GM06990 (cell line): ENCODE measurements at regions not wholly inside any gene's neighbourhood (a gene's known extent, or its start where the extent isn't known, plus 50 kb on each side); places are given as distances from the start of the nearest gene placed in this dataset.
A peak's percentile ranks its signal among the peaks of the same experiment; 100 is the strongest.

Experiments
- DNase-seq: peaks from one replicate; pipeline ENCODE4 v3.0.0-alpha.2; 2011; ENCODE audit not compliant: insufficient read length; ENCODE audit errors: extremely low read depth
- H3K27me3 ChIP-seq: replicated peaks from 2 replicates; pipeline ENCODE4 v1.6.0; 2011; ENCODE audit warnings: low read length; ENCODE audit not compliant: control insufficient read depth, insufficient read depth
- H3K36me3 ChIP-seq: 2 replicates; pipeline ENCODE4 v1.5.1; 2011; ENCODE audit warnings: low read length; ENCODE audit not compliant: control insufficient read depth, insufficient read depth
- H3K4me3 ChIP-seq: replicated peaks from 2 replicates; pipeline ENCODE4 v1.5.1; 2011; ENCODE audit warnings: low read depth, mild to moderate bottlenecking, control low read depth, low read length
- TF ChIP-seq, protein P1 (sequence below): IDR thresholded peaks from 2 replicates; pipeline ENCODE4 v1.5.1; 2011; ENCODE audit warnings: low read length, control low read depth, mild to moderate bottlenecking, inconsistent platforms; ENCODE audit not compliant: insufficient read depth, poor library complexity, severe bottlenecking

DNA sequence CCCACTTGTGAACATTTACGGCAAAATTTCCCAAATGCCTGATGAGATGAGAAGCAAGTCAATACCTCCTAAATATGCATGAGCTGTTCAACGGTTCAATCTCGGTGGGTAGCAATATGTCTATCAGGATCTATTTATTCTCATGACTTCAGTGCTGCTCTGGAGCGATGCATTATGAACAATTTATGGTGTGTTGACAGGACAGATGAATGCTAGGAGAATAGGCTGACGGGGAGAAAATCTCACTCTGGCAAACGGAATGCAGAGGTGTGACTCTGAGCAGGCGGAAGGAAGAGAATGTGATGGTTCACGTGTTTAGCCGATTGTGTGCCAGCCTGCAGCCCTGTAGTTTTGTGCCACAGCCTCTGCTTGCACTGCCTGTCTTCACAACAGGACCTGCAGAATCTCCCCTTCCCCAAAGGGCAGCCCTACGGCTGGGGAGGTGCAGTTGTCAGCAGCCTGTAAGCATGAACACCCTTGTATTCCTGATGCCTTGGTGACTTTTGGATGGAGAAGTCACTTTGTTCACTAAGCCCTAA lies 345.2 kb downstream of the PHKB start:
- H3K36me3 ChIP-seq: no peaks in the 10 kb centered on the region
- H3K27me3 ChIP-seq: no peaks in the 10 kb centered on the region
- DNase-seq: no peak
- TF ChIP-seq, protein P1, sequence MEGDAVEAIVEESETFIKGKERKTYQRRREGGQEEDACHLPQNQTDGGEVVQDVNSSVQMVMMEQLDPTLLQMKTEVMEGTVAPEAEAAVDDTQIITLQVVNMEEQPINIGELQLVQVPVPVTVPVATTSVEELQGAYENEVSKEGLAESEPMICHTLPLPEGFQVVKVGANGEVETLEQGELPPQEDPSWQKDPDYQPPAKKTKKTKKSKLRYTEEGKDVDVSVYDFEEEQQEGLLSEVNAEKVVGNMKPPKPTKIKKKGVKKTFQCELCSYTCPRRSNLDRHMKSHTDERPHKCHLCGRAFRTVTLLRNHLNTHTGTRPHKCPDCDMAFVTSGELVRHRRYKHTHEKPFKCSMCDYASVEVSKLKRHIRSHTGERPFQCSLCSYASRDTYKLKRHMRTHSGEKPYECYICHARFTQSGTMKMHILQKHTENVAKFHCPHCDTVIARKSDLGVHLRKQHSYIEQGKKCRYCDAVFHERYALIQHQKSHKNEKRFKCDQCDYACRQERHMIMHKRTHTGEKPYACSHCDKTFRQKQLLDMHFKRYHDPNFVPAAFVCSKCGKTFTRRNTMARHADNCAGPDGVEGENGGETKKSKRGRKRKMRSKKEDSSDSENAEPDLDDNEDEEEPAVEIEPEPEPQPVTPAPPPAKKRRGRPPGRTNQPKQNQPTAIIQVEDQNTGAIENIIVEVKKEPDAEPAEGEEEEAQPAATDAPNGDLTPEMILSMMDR: no peak
- H3K4me3 ChIP-seq: no peak overlapping the region

DNA sequence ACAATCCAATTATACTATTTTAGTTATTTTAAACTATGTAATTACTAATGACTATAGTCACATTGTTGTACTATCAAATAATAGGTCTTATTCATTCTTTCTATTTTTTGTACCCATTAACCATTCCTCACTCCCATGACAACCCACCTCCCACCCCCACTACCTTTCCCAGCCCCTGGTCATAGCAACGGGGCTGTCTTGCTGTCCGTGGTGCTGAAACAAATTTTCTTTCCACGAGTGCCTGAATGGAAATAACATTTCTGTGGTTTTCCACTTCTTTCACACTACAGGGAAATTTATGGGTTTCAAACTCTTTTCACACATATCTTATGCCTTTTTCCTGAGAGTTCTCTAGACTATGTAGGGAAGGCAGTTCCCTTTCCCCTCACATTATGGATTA lies 326.6 kb downstream of the PHKB start:
- no peak for DNase-seq
- H3K4me3 ChIP-seq: no peak overlapping the region
- H3K27me3 ChIP-seq: no peaks in the 10 kb centered on the region
- no peaks in the 10 kb centered on the region for H3K36me3 ChIP-seq
- TF ChIP-seq, protein P1: no peak

DNA sequence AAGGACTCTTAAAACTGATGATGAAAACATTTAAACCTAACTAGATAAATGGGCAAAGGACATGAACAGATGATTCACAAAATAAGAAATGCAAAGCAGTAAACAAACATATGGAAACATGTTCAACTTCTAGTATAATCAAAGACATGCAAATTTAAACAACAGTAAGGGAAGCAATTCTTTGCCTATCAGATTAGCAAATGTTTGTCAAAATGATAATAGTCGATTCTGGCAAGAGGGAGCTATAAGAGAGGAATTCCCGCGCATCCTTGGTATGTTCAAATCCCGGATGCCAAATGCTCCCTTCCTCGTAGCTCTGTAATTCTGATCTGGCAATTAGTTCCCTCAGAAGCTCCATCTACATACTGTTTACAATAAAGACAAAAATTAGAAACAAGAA lies 320.5 kb downstream of the PHKB start:
- Histone ChIP-seq H3K36me3 (no peaks in the 10 kb centered on the region), H3K27me3 (no peaks in the 10 kb centered on the region), H3K4me3 (no peak overlapping the region)
- TF ChIP-seq, protein P1: no peak
- DNase-seq: no peak

DNA sequence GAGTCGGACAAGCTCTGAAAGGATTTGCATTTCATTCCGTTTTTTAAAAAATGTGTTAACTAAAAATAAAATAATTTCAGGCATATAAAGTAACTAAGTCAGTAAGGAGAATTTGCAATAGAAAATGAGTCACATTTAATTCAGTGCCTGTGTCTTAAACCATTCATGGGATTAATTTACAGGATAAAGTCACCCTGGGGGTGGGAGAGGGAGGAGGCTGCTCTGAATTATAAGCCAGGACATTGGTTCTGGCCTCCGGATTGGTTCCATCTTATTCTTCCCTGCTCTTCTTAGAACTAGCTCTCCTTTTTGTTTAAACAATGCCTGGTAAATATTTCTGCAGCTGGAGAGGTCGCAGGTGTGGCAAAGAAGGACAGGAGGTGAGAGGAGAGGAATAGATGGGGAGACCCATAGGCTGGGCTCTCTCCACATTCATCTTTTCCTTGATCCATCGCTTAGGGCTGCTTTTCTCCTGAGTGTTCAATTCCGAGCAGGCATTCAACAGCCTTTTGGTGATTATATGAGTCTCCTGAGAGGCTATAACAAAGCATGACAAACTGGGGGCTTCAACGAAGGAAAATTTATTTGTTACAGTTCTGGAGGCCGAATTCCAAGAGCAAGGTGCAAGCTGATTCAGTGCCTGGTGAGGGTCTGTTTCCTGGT lies 319.2 kb downstream of the PHKB start:
- no peaks in the 10 kb centered on the region for H3K27me3 ChIP-seq
- TF ChIP-seq, protein P1: no peak
- no peak for DNase-seq
- no peak overlapping the region for H3K4me3 ChIP-seq
- H3K36me3 ChIP-seq: no peaks in the 10 kb centered on the region

DNA sequence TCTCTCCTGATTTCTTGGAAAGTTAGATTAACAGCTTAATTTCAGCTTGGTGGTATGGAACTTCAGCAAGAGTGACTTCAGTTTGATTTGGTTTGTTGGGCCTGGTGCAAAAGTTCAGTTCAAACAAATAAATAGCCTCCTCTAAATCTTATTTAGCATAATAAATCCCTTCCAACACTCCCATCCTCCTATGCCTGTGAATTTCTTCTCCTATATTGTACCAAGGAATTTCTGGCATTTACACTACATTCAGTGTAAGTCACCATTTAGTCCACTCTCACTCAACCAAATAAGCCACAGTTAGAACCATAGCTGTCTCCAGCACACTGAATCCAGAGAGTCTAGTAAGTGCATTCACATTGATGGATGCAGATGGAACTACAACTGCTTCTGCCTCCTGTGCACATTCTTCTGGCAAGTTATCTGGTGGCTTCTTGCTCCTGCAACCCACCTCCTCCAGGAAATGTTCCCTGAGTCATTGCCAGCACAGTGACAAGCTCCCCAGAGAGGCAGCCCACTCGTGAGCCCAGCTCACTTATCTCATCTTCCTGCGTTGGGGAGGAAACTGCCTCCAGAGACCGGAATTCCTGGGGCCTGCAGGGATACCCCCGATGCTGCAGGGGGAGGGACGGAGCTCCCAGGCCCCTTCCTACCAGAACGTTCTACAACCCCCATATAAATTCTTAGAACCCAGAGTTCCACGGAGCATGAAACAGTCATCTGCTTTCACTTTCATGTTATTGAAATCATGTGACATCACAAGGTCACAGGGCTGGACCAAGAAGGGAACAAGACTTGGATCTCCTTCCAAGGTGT lies 318.3 kb downstream of the PHKB start:
- H3K36me3 ChIP-seq: no peaks in the 10 kb centered on the region
- peak overlapping the region; percentile 55 for H3K4me3 ChIP-seq
- TF ChIP-seq, protein P1: no peak
- H3K27me3 ChIP-seq: no peaks in the 10 kb centered on the region
- DNase-seq: peak; percentile 15
